Spleen (tissue), 7 donors: ENCODE measurements at regions not wholly inside any gene's neighbourhood (a gene's known extent, or its start where the extent isn't known, plus 50 kb on each side); places are given as distances from the start of the nearest gene placed in this dataset.

Experiments
- CTCF ChIP-seq, 11 experiments: fragments of 200-600 bp in 7 of 11; fragments of 450-650 bp in 4 of 11; sonication (generic) in 4 of 11; IDR thresholded peaks in 8 of 11; conservative IDR thresholded peaks in 3 of 11; 1 replicate in 7 of 11; 2 replicates in 4 of 11; pipeline versions ENCODE4 v1.4.0 to v1.8.0; 2016 to 2021; ENCODE audit warnings: antibody characterized with exemption in 11 of 11, inconsistent platforms in 4 of 11, mild to moderate bottlenecking in 1 of 11
- POLR2A ChIP-seq, 3 donors: fragments of 450-650 bp; IDR thresholded peaks; one replicate each; pipeline ENCODE4 v1.5.1; 2017; ENCODE audit warnings: antibody characterized with exemption in 3 of 3, mild to moderate bottlenecking in 1 of 3
- POLR2AphosphoS5 ChIP-seq, 3 donors: sonication (generic); formaldehyde crosslinking; IDR thresholded peaks; one replicate each; pipeline ENCODE4 v1.5.1; 2017; ENCODE audit warnings: antibody characterized with exemption in 3 of 3
- donor health status: DM: no; HTN: no; CAD: no; lungs with moderate emphysema.
- donor health status: DM: no; HTN: no; CAD: no.
- donor health status: DM: no; HTN: no; CAD: no.

GRCh38 chr18:14944838-14945237 is 196.9 kb downstream of the ANKRD30B start:
- TF ChIP-seq CTCF (IDR thresholded peaks at IDR 0.05 in 8 of 11, conservative IDR thresholded peaks at IDR 0.05 in 3 of 11) (no peak), POLR2A (IDR thresholded peaks at IDR 0.05) (no peak), POLR2AphosphoS5 (IDR thresholded peaks at IDR 0.05) (no peak)
